ENCODE measurements at regions not wholly inside any gene's neighbourhood (a gene's known extent, or its start where the extent isn't known, plus 50 kb on each side); places are given as distances from the start of the nearest gene placed in this dataset.

GRCh38 chr1:104295511-104295910, 545.8 kb downstream of the AMY1C start:
- Histone ChIP-seq H3K9ac (ENCODE audit: extremely low read depth, insufficient read length, low read length) (no peak overlapping the region), H3K4ac (ENCODE audit: low read depth, low read length) (no peak overlapping the region), H3K9me3 (ENCODE audit: control insufficient read depth, low read depth, low read length) (no peaks in the 10 kb centered on the region), H3K4me1 (ENCODE audit: insufficient read depth, low read length) (no peaks in the 10 kb centered on the region; the same call in 1 of the 2 replicates), H2BK120ac (ENCODE audit: low read depth, low read length, poor library complexity, severe bottlenecking) (no peak overlapping the region), H4K91ac (ENCODE audit: insufficient read length, low read depth, low read length) (no peak overlapping the region), H3K79me1 (ENCODE audit: insufficient read depth, low read depth, low read length, poor library complexity, severe bottlenecking) (no peaks in the 10 kb centered on the region), H4K20me1 (ENCODE audit: control insufficient read depth, insufficient read depth, insufficient read length) (no peaks in the 10 kb centered on the region), H3K23me2 (ENCODE audit: insufficient read length, low read depth, low read length, poor library complexity, severe bottlenecking) (no peaks in the 10 kb centered on the region), H2BK20ac (ENCODE audit: low read depth, low read length, poor library complexity, severe bottlenecking) (no peak overlapping the region), H3K79me2 (ENCODE audit: insufficient read depth, low read length) (no peaks in the 10 kb centered on the region), H2AFZ (ENCODE audit: low read length) (no peak overlapping the region), H4K8ac (replicated peaks; ENCODE audit: insufficient read length, low read depth, low read length) (no peak overlapping the region), H2BK15ac (ENCODE audit: low read depth, low read length) (no peak overlapping the region), H3K14ac (ENCODE audit: insufficient read depth, low read length) (no peak overlapping the region), H3K18ac (ENCODE audit: insufficient read length, low read depth, low read length) (no peak overlapping the region), H2BK12ac (ENCODE audit: insufficient read length, low read depth, low read length) (no peak overlapping the region), H3T11ph (ENCODE audit: low read length) (no peak overlapping the region), H4K5ac (ENCODE audit: insufficient read length, low read depth, low read length) (no peak overlapping the region), H3K27ac (ENCODE audit: insufficient read length, low read depth, low read length) (no peak overlapping the region), H3K56ac (ENCODE audit: insufficient read length, low read depth, low read length) (no peak overlapping the region), H3K4me2 (ENCODE audit: insufficient read depth, insufficient read length, low read length) (no peak overlapping the region), H2AK5ac (ENCODE audit: insufficient read length, low read length) (no peak overlapping the region), H2BK5ac (ENCODE audit: insufficient read length, low read length) (no peak overlapping the region), H3K23ac (ENCODE audit: insufficient read length, low read depth, low read length) (no peak overlapping the region), H3K27me3 (ENCODE audit: insufficient read depth, low read length) (no peaks in the 10 kb centered on the region)
- no peaks in the 10 kb centered on the region for H3K27me3 Mint-ChIP-seq (ENCODE audit: low read depth)
- no peak for TF ChIP-seq CTCF (conservative IDR thresholded peaks at IDR 0.05)
- no peaks in the 10 kb centered on the region for H3K36me3 Mint-ChIP-seq (ENCODE audit: insufficient read depth in 1 of 3, low read depth in 3 of 3)
- no CpG with 5 or more reads among the region's 3 CpGs for WGBS (ENCODE audit: extremely low coverage, insufficient read length, low lambda C conversion rate)
- H3K4me1 Mint-ChIP-seq: peaks cover 6 to 7% of the 10 kb centered on the region in 2 experiments
- no peak for DNase-seq
- no peak overlapping the region for H3K27ac Mint-ChIP-seq
- H3K4me3 Mint-ChIP-seq: no peak overlapping the region
- H3K9me3 Mint-ChIP-seq: peaks cover 0 to under 1% of the 10 kb centered on the region in 2 experiments; a peak in 2 of 5 replicates

Measured in H9 (cell line).